Omental fat pad (tissue), 3 donors: ENCODE measurements at regions not wholly inside any gene's neighbourhood (a gene's known extent, or its start where the extent isn't known, plus 50 kb on each side); places are given as distances from the start of the nearest gene placed in this dataset.
"Not testable (repeated sequence)": the region's sequence is repeated elsewhere in the genome, so short reads cannot be mapped to it uniquely, and the experiment has no call there.

Experiments used
- ATAC-seq: fragments of 150-250 bp; one replicate; pipeline ENCODE4 v1.9.1; 2016; ENCODE audit warnings: mild to moderate bottlenecking, moderate library complexity; ENCODE audit not compliant: low FRiP score
- DNase-seq: peaks from one replicate; pipeline ENCODE4 v3.0.0-alpha.2; 2019; ENCODE audit warnings: low spot score
- CTCF ChIP-seq, 3 donors: fragments of 450-650 bp; IDR thresholded peaks; one replicate each; pipeline ENCODE4 v1.5.1; 2016 to 2017; ENCODE audit warnings: antibody characterized with exemption in 3 of 3, mild to moderate bottlenecking in 3 of 3, moderate library complexity in 2 of 3

GRCh38 chr6:155861821-155862220, 406.2 kb upstream of the NOX3 start:
- DNase-seq (no peak), ATAC-seq (no peak)
- no peak for TF ChIP-seq CTCF (IDR thresholded peaks at IDR 0.05)

GRCh38 chr6:155858906-155859305, 403.3 kb upstream of the NOX3 start:
- not testable (repeated sequence) for DNase-seq, ATAC-seq

DNA sequence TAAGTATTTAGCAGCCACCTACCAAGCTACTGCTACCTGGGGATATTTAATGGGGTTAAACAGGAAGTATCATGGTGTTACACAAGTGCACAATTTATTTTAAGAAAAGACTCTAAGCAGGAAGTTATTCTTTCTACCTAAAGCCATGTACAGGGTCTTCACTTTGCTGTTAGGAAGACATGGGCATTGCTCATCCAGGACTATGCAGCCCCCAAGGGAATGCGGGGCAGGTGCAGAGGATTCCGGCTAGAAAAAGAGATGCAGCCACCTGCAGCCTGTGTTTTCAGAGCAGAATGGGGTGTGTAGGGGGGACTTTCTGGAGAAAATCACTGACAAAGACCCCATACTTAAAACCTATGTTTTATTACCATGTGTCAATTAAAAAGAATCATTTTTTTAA, 399.1 kb upstream of the NOX3 start:
- ATAC-seq (no peak), DNase-seq (no peak)
- TF ChIP-seq CTCF (IDR thresholded peaks at IDR 0.05): no peak

- DNase-seq (no peak), ATAC-seq (no peak)
- TF ChIP-seq CTCF (IDR thresholded peaks at IDR 0.05): no peak
Observed at GRCh38 chr6:155853011-155853410, 397.4 kb upstream of the NOX3 start.

GRCh38 chr6:155850408-155850841, 394.8 kb upstream of the NOX3 start:
- DNase-seq (no peak), ATAC-seq (no peak)
- no peak for TF ChIP-seq CTCF (IDR thresholded peaks at IDR 0.05)

- no peak for ATAC-seq
- DNase-seq: no peak
- TF ChIP-seq CTCF (IDR thresholded peaks at IDR 0.05): no peak
Observed at GRCh38 chr6:155847711-155848110, 392.1 kb upstream of the NOX3 start.

GRCh38 chr6:155837474-155837873, 381.8 kb upstream of the NOX3 start:
- DNase-seq: no peak
- no peak for TF ChIP-seq CTCF (IDR thresholded peaks at IDR 0.05)

GRCh38 chr6:155832596-155832995, 377.0 kb upstream of the NOX3 start:
- DNase-seq (no peak), ATAC-seq (no peak)
- no peak for TF ChIP-seq CTCF (IDR thresholded peaks at IDR 0.05)

More at GRCh38 chr6:155837474-155837873, 381.8 kb upstream of the NOX3 start:
- no peak for ATAC-seq
